Subcutaneous abdominal adipose tissue (tissue), 5 donors: ENCODE measurements at regions not wholly inside any gene's neighbourhood (a gene's known extent, or its start where the extent isn't known, plus 50 kb on each side); places are given as distances from the start of the nearest gene placed in this dataset.
"Not testable (repeated sequence)": the region's sequence is repeated elsewhere in the genome, so short reads cannot be mapped to it uniquely, and the experiment has no call there.

Experiments used
- H3K27ac ChIP-seq: one replicate; pipeline ENCODE4 v1.7.0; 2013; ENCODE audit warnings: low read depth, mild to moderate bottlenecking, inconsistent platforms, low read length, moderate library complexity
- H3K27me3 ChIP-seq, 5 donors: one replicate each; pipeline ENCODE4 v1.7.0; 2013; ENCODE audit warnings: low read length in 5 of 5, inconsistent platforms in 1 of 5; ENCODE audit not compliant: control insufficient read depth in 5 of 5, insufficient read depth in 4 of 5
- H3K36me3 ChIP-seq, 5 donors: one replicate each; pipeline ENCODE4 v1.7.0; 2013; ENCODE audit warnings: low read length in 5 of 5; ENCODE audit not compliant: control insufficient read depth in 5 of 5, insufficient read depth in 5 of 5
- H3K4me1 ChIP-seq, 5 donors: one replicate each; pipeline ENCODE4 v1.7.0; 2013; ENCODE audit warnings: low read length in 5 of 5, mild to moderate bottlenecking in 3 of 5, moderate library complexity in 1 of 5; ENCODE audit not compliant: control insufficient read depth in 5 of 5, insufficient read depth in 5 of 5
- H3K4me3 ChIP-seq, 5 donors: one replicate each; pipeline ENCODE4 v1.7.0; 2013; ENCODE audit warnings: low read length in 5 of 5, low read depth in 1 of 5
- H3K9ac ChIP-seq, 5 donors: one replicate each; pipeline ENCODE4 v1.7.0; 2013; ENCODE audit warnings: low read length in 5 of 5, mild to moderate bottlenecking in 4 of 5, moderate library complexity in 3 of 5
- H3K9me3 ChIP-seq, 5 donors: one replicate each; pipeline ENCODE4 v1.7.0; 2013; ENCODE audit warnings: low read length in 5 of 5; ENCODE audit not compliant: control insufficient read depth in 5 of 5
- donor health status: healthy.
- donor health status: healthy.
- donor health status: healthy.
- donor health status: healthy.
- donor health status: healthy.

DNA sequence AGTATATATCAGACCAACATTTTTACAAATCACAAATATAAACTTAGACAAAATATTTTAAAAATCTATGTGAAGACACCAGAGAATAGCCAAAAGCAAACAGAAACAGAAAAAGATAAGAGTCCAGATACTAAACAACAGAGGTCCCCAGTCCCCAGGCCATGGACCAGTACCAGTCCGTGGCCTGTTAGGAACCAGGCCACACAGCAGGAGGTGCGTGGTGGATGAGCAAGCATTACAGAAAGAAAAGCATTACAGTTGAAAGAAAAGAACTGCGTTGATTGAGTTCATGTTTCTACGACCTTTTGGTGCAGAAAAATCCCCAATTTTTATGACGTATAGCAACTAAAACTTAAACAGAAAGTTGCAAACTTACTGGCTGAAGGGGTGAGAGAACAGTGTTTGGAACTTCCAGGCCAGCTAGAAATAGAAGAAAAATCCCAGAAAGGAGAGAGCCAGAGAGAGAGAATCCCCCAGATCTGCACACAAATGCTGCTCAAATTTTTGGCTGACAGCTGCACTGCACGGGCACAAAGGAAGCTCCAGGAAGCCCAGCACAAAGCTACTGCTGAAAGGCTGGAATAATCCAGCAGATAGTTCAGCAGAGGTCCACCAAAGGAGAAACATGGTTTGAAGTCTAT is 159.6 kb upstream of the C14orf180 start:
- no peaks in the 10 kb centered on the region for H3K36me3 ChIP-seq
- H3K9me3 ChIP-seq: no peaks in the 10 kb centered on the region
- no peak overlapping the region for H3K27ac ChIP-seq
- H3K4me3 ChIP-seq: no peak overlapping the region
- H3K27me3 ChIP-seq: peaks cover 9 to 20% (median 15%) of the 10 kb centered on the region in 5 donors
- H3K4me1 ChIP-seq: peaks cover 0 to 7% (median 0%) of the 10 kb centered on the region in 5 donors
- no peak overlapping the region for H3K9ac ChIP-seq

DNA sequence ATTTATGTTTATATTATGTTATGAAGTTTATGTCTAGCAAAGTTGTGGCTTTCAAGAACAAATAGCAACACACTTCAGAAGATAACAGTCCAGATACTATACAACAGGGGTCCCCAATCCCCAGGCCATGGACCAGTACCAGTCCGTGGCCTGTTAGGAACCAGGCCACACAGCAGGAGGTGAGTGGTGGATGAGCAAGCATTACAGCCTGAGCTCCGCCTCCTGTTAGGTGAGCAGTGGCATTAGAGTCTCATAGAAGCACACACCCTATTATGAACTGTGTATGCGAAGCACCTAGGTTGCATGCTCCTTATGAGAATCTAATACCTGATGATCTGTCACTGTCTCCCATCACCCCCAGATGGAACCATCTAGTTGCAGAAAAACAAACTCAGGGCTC is 159.0 kb upstream of the C14orf180 start:
- H3K4me1 ChIP-seq, H3K9me3 ChIP-seq, H3K36me3 ChIP-seq, H3K27ac ChIP-seq, H3K9ac ChIP-seq, H3K4me3 ChIP-seq: not testable (repeated sequence)
- peaks cover 9 to 25% (median 15%) of the 10 kb centered on the region in 5 donors for H3K27me3 ChIP-seq

DNA sequence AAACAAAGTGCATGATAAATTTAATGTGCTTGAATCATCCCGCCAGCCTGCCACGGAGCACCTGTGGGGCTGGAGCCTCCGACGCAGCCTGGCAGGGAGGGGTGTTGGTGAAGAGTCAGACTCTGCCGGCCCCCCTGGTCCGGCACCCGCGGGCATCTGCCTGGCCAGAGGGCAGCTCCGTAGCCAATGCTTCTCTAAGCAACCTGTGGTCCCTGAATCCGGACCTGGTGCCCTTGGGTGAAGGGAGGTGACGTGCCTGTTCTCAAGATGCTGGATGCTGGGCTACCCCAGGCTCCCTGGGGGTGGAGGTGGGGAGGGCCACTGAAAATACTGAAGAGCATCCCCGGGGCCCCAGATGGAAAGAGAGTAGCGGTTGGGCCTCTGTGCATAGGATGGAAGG is 158.6 kb upstream of the C14orf180 start:
- Histone ChIP-seq H3K4me3 (no peak overlapping the region), H3K9ac (no peak overlapping the region), H3K9me3 (no peaks in the 10 kb centered on the region), H3K4me1 (peaks cover 0 to 7% (median 0%) of the 10 kb centered on the region in 5 donors), H3K27ac (no peak overlapping the region), H3K27me3 (peaks cover 9 to 30% (median 20%) of the 10 kb centered on the region in 5 donors), H3K36me3 (no peaks in the 10 kb centered on the region)

DNA sequence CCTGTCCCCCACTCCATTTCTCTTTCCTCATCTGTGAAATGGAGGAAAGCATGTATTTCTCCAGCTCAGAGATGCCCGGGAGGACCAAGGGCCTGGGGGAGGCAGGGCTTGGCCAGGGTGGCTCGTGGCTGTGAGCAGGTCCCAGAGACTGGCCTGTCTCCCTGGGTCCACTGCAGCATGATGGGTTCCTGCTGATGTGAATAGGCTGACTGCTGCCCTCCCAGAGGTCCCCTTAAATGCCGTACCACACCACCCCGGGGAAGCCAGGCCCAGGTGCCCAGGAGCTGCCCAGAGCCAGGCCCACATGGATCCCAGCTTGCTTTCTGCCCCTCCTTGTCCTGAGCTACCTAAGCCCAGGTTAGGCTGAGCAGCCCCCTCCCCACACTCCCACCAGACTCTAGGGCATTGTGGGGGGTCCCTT is 158.2 kb upstream of the C14orf180 start:
- no peak overlapping the region for H3K4me3 ChIP-seq
- H3K27ac ChIP-seq: no peak overlapping the region
- peaks cover 9 to 30% (median 20%) of the 10 kb centered on the region in 5 donors for H3K27me3 ChIP-seq
- peaks cover 0 to 7% (median 0%) of the 10 kb centered on the region in 5 donors for H3K4me1 ChIP-seq
- H3K36me3 ChIP-seq: no peaks in the 10 kb centered on the region
- no peak overlapping the region for H3K9ac ChIP-seq
- no peaks in the 10 kb centered on the region for H3K9me3 ChIP-seq

DNA sequence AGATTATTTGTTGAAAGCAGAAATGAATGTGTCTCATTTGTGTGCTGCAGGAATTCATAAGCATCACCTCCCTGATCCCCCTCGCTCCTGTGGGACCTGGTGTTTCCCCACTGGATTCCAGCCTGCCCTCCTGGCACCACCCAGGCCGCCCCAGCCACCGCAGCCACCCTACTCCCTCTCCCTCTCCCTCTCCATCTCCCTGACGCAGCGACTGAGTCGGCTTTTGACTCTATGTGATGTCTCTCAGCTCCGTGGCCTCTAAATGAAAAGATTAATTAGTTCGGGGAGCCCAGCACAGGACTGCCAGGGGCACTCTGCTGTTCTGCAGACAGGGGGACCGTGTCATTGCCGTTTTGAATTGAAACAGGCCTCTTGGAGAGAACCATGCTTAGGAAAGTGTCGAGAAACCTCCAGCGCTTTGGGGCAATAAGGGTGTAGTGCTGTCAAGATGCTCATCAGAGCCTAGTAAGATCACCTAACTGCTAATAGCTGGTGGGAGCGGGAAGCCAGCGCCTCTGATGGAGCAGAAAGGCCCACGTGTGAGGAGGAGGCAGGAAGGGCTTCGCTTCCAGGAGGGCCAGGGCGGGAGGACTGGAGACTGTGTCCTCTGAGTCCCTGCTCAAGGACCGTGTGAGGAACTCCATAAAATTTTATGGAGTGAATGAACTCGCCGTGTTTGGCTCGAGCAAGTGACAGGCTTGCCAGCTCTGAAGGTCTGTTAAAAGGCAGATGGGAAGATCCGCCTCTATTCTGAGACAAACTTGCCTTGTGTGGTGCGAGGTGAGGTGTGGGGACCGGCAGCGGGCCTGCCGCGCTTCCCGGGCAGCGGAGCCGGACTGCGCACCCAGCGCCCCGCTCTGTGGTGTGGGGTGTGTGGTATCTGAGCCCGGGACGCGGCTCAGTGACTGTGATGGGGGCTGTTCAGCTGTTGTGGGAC is 157.4 kb upstream of the C14orf180 start:
- H3K9ac ChIP-seq: no peak overlapping the region
- no peak overlapping the region for H3K27ac ChIP-seq
- H3K4me1 ChIP-seq: peaks cover 0 to 7% (median 0%) of the 10 kb centered on the region in 5 donors
- H3K27me3 ChIP-seq: peaks cover 9 to 30% (median 20%) of the 10 kb centered on the region in 5 donors
- no peaks in the 10 kb centered on the region for H3K9me3 ChIP-seq
- H3K36me3 ChIP-seq: no peaks in the 10 kb centered on the region
- no peak overlapping the region for H3K4me3 ChIP-seq

DNA sequence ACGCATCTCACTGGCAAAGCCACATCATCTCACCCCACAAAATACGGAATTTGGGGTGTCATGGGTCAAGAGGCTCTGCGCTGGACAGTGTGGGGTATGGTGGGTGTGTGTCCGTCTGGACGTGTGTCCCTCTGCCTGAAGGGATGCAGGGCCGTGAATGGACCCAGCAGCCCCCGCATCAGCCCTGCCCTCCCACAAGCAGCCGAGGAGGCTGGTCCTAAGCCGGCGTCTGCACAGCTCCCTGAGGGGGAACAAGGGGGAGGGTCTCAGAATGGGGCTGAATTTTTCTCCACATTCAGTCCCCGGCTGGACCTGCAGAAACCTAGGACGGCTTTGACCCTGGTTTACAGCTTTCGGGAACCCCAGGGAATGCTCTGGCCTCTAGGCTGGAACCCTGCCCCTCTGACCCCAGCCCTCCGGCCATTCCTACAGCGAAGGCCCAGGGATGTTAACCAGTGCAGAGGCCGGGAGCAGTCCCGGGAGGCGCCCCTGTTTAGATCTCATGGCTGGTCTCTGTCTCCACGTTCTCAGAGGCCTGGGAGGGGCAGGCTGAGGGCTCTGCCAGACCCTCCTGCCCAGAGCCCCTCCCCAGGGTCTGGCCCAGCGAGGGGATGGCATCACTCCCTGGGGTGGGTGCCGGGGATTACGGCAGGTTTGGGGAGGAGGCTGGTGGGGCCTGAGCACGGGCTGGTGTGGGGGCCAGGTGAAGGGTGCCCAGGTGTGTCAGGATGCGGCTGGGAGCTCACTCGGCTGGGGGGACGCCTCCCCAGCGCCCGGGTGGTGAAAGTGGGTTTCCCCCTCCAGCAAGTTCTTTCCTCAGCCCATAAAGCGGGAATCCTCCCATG is 156.5 kb upstream of the C14orf180 start:
- H3K36me3 ChIP-seq: no peaks in the 10 kb centered on the region

DNA sequence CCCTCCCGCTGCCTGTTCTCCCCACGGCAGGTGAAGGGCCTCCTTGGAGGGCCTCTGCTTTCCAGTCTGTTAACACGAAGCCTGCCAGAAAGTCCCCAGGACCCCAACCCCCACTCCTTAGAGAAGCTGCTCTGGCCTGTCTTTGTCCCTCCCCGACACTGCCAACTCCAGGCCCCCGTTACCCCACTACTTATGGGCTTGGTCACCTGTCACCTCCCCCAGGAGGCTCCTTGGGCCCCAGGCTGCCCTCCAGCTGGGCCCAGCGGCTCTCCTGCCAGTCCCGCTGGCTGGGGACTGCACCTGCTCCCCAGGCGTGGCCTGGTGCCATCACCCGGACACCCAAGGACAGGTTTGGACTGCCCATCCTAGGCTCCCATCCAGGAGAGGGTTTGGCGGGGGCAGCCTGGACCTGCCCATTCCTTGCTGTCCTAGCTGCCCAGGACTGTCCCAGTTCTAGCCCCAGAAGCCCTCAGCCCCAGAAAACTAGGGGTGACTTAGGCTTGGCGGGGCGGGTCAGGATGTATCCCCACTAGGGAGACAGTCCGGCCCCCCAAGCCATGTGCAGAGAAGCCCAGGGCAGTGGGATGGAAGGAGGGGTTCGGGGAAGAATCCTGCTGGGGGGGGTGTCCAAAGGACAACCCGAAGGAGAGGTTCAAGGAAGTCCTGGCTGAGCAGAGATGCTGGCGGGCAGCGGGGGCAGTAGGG is 155.7 kb upstream of the C14orf180 start:
- Histone ChIP-seq H3K27me3 (peaks cover 9 to 30% (median 21%) of the 10 kb centered on the region in 5 donors), H3K9me3 (no peaks in the 10 kb centered on the region), H3K4me3 (no peak overlapping the region), H3K4me1 (peaks cover 0 to 7% (median 0%) of the 10 kb centered on the region in 5 donors), H3K9ac (no peak overlapping the region), H3K27ac (no peak overlapping the region), H3K36me3 (no peaks in the 10 kb centered on the region)

More for the DNA sequence above, 156.5 kb upstream of the C14orf180 start:
- H3K4me3 ChIP-seq: no peak overlapping the region
- H3K4me1 ChIP-seq: peaks cover 0 to 7% (median 0%) of the 10 kb centered on the region in 5 donors
- H3K27ac ChIP-seq: no peak overlapping the region
- H3K9ac ChIP-seq: no peak overlapping the region
- no peaks in the 10 kb centered on the region for H3K9me3 ChIP-seq
- peaks cover 9 to 30% (median 21%) of the 10 kb centered on the region in 5 donors for H3K27me3 ChIP-seq

DNA sequence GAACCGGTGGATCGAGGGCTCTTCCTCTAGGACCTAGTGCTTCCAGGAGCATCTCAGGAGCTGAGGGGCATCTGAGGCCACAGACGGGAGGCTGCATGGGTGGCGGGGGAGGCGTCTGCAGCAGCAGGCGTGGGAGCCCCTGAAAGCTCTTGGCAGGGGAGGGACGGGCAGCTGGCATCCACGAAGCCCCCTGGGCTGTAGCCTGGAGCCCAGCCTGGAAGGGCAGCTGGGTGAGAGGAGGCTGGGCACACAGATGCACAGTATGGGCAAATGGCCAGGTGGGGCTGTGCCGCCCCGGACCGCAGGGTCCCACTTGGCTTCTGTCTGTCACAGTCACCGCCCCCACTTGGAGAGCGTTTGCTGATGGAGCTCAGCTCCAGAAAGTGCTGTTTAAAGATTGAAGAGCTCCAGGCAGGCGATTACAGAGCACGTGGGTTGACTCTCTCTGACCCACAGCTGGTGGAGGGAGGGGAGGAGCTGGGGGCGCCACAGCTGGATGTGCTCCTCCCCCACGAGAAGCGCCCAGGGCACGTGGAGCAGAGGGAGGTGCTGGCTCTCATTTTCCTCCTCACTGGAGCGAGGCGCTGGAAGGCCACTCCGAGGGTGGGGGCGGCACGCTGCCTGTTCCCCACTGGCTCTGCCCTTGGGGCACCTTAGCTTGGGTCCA is 155.0 kb upstream of the C14orf180 start:
- Histone ChIP-seq H3K27ac (no peak overlapping the region), H3K27me3 (peaks cover 12 to 36% (median 25%) of the 10 kb centered on the region in 5 donors), H3K4me3 (no peak overlapping the region), H3K9ac (no peak overlapping the region), H3K36me3 (no peaks in the 10 kb centered on the region), H3K9me3 (no peaks in the 10 kb centered on the region), H3K4me1 (peaks cover 0 to 7% (median 0%) of the 10 kb centered on the region in 5 donors)

DNA sequence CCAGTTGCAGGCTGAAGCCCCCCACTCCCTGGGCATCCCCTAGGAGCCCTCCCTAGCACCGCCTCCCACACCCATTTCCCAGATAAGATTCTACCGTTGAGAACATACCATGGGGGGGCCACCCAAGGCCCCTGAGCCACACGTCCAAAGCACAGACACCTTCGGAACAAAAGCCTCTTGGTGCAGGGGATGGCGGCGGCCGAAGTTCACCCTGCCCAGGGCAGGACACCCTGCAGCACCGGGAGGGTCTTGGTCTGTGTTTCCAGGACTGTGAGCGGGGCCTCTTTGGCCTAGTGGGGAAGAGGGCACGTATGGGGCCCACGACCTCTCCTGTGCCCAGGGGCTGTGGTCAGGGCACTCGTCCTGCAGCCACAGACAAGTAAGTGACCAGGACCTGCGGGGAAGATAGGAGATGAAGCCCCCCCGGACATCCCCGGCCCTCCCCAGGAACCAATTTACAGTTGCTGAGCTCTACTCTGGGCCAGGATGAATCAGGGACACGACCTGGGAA is 154.3 kb upstream of the C14orf180 start:
- H3K4me3 ChIP-seq: no peak overlapping the region
- H3K4me1 ChIP-seq: peaks cover 0 to 7% (median 0%) of the 10 kb centered on the region in 5 donors
- no peaks in the 10 kb centered on the region for H3K36me3 ChIP-seq
- no peak overlapping the region for H3K27ac ChIP-seq
- H3K9ac ChIP-seq: no peak overlapping the region
- H3K9me3 ChIP-seq: no peaks in the 10 kb centered on the region
- peaks cover 12 to 37% (median 25%) of the 10 kb centered on the region in 5 donors for H3K27me3 ChIP-seq
